IPS DF 6.9 (cell line): ENCODE measurements at regions not wholly inside any gene's neighbourhood (a gene's known extent, or its start where the extent isn't known, plus 50 kb on each side); places are given as distances from the start of the nearest gene placed in this dataset.
"Not testable (repeated sequence)": the region's sequence is repeated elsewhere in the genome, so short reads cannot be mapped to it uniquely, and the experiment has no call there.

Source experiments
- DNase-seq: peaks from one replicate; pipeline ENCODE4 v3.0.0-alpha.2; 2013; ENCODE audit warnings: low read depth, low spot score
- H3K27ac ChIP-seq: one replicate; pipeline ENCODE4 v1.5.1; 2013; ENCODE audit warnings: low read length, control low read depth
- H3K27me3 ChIP-seq: 2 replicates; pipeline ENCODE4 v1.6.1; 2013; ENCODE audit warnings: mild to moderate bottlenecking, low read length; ENCODE audit not compliant: control insufficient read depth, insufficient read depth
- H3K36me3 ChIP-seq: 2 replicates; pipeline ENCODE4 v1.6.1; 2013; ENCODE audit warnings: low read length; ENCODE audit not compliant: control insufficient read depth, insufficient read depth
- H3K4me1 ChIP-seq: 2 replicates; pipeline ENCODE4 v1.6.1; 2013; ENCODE audit warnings: low read length; ENCODE audit not compliant: control insufficient read depth, insufficient read depth
- H3K4me3 ChIP-seq: 2 replicates; pipeline ENCODE4 v1.5.1; 2013; ENCODE audit warnings: mild to moderate bottlenecking, low read length
- H3K9me3 ChIP-seq: 2 replicates; pipeline ENCODE4 v1.6.1; 2013; ENCODE audit warnings: low read length, inconsistent platforms; ENCODE audit not compliant: control insufficient read depth, insufficient read depth
- WGBS: extraction: QIAGEN DNeasy Blood & Tissue Kit; methylation state at CpG from one replicate; pipeline ENCODE4 v1.1.7; 2013; ENCODE audit warnings: mixed read lengths, missing lambda C conversion rate; ENCODE audit not compliant: insufficient read length, insufficient coverage; 5-methylcytosine and 5-hydroxymethylcytosine counted together

DNA sequence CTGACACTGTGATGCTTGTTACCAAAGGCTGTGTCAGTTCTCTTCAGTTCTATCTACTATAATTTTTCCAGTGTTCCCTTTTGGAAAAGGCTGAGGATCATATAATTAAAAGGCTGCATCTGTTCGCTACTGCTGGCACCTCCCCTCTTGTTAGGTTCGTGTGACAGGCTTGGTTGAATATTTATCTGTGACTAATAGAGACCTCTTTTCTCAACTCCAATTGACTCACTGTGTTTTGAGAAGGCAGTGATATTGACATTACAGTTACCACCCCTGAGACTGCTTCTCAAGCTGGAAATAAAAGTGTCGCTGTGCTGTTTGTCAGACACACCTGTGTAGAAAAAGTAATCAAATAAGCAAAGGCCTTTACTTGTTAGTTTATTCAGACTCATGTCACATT lies 205.5 kb upstream of the KCNH7 start:
- no peak for DNase-seq
- no peaks in the 10 kb centered on the region for H3K9me3 ChIP-seq
- no peaks in the 10 kb centered on the region for H3K36me3 ChIP-seq
- H3K27me3 ChIP-seq, result no peaks in the 10 kb centered on the region
- H3K27ac ChIP-seq, result no peak overlapping the region
- H3K4me1 ChIP-seq, result no peaks in the 10 kb centered on the region; the same call in 1 of the 2 replicates
- H3K4me3 ChIP-seq, result no peak overlapping the region
- no CpG with 5 or more reads among the region's 3 CpGs for WGBS

DNA sequence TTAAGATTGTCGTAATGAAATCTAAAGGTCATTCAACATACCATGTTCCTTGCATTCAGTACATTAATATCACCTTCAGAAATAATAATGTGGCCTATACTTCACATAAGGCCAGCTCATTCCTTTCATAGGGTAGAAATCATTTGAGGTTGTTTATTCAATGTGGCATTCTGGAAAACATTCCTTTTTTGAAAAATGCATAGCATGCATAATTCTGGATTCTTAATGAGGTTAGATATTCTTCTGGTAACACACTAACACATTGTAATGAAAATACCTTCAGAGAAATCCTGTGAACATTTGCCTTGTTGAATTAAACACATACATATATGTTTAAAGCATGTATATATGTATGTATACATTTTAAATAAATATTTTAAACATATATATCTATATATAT lies 204.6 kb upstream of the KCNH7 start:
- Histone ChIP-seq H3K4me1 (no peaks in the 10 kb centered on the region; the same call in 1 of the 2 replicates), H3K27me3 (no peaks in the 10 kb centered on the region), H3K27ac (no peak overlapping the region), H3K36me3 (no peaks in the 10 kb centered on the region), H3K9me3 (no peaks in the 10 kb centered on the region), H3K4me3 (no peak overlapping the region)
- no peak for DNase-seq
- no CpG with 5 or more reads among the region's 1 CpG for WGBS

DNA sequence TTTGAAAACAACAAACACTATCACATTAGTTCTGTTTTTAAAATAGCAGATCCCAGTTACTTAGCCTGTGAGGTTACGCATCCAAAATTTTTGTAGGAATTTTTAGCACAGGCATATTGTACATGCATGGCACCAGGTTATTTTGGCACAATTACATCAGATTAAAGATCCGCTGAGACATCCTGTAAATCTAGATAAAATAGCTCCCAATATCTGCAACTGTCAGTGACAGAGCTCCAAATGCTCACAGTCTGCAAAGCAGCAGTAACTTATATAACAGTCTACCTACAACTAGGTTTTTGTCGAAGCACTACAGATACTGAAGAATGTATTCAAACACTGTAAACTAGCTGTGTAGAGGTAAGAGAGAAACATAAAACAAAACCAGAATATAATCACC lies 200.7 kb upstream of the KCNH7 start:
- no peaks in the 10 kb centered on the region; the same call in 1 of the 2 replicates for H3K4me1 ChIP-seq
- no peak overlapping the region for H3K27ac ChIP-seq
- H3K4me3 ChIP-seq, result no peak overlapping the region
- WGBS, result no CpG with 5 or more reads among the region's 3 CpGs
- no peaks in the 10 kb centered on the region for H3K9me3 ChIP-seq
- no peak for DNase-seq
- no peaks in the 10 kb centered on the region for H3K36me3 ChIP-seq
- H3K27me3 ChIP-seq, result no peaks in the 10 kb centered on the region

DNA sequence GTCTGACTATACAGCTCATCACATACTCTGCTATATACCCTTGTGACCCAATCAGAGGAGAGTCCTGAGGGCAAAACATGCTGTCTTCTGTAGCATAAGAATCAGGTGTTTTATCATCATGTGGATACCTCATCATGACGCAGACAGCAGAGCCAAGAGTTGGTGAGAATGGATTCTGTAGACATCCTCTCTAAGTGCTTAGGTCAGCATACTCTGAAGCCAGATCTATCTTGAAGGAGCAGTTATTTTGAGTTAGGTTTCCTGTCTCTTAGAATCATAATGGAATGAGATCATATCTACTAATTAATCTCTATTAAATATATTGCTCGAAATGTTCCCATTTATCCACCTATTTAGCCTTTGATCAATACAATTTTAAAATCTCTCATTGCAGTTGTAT lies 190.2 kb upstream of the KCNH7 start:
- no peak for DNase-seq
- no peak overlapping the region for H3K4me3 ChIP-seq
- no CpG with 5 or more reads among the region's 2 CpGs for WGBS

DNA sequence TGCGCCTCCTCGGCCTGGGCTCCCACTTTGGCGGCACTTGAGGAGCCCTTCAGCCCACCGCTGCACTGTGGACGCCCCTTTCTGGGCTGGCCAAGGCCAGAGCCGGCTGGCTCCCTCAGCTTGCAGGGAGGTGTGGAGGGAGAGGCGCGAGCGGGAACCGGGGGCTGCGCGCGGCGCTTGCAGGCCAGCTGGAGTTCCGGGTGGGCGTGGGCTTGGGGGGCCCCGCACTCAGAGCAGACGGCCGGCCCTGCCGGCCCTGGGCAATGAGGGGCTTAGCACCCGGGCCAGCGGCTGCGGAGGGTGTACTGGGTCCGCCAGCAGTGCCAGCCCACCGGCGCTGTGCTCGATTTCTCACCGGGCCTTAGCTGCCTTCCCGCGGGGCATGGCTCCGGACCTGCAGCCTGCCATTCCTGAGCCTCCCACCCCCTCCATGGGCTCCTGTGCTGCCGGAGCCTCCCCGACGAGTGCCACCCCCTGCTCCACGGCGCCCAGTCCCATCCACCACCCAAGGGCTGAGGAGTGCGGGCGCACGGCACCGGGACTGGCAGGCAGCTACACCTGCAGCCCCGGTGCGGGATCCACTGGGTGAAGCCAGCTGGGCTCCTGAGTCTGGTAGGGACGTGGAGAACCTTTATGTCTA lies 187.7 kb upstream of the KCNH7 start:
- not testable (repeated sequence) for H3K9me3 ChIP-seq, H3K27me3 ChIP-seq, DNase-seq, H3K4me1 ChIP-seq, H3K27ac ChIP-seq, H3K36me3 ChIP-seq, H3K4me3 ChIP-seq
- no CpG with 5 or more reads among the region's 43 CpGs for WGBS

More for the DNA sequence above, 190.2 kb upstream of the KCNH7 start:
- Histone ChIP-seq H3K4me1 (no peaks in the 10 kb centered on the region), H3K27me3 (no peaks in the 10 kb centered on the region), H3K36me3 (no peaks in the 10 kb centered on the region), H3K27ac (no peak overlapping the region), H3K9me3 (no peaks in the 10 kb centered on the region)

DNA sequence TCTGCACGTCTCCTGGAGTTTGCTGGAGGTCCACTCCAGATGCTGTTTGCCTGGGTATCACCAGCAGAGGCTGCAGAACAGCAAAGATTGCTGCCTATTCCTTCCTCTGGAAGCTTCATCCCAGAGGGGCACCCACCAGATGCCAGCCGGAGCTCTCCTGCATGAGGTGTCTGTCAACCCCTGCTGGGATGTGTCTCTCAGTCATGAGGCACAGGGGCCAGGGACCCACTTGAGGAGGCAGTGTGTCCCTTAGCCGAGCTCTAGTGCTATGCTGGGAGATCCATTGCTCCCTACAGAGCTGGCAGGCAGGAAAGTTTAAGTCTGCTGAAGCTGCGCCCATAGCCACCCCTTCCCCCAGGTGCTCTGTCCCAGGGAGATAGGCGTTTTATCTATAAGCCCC lies 178.3 kb upstream of the KCNH7 start:
- H3K27ac ChIP-seq, H3K9me3 ChIP-seq, H3K4me1 ChIP-seq, DNase-seq, H3K27me3 ChIP-seq, H3K4me3 ChIP-seq, H3K36me3 ChIP-seq: not testable (repeated sequence)
- WGBS, result no CpG with 5 or more reads among the region's 5 CpGs

DNA sequence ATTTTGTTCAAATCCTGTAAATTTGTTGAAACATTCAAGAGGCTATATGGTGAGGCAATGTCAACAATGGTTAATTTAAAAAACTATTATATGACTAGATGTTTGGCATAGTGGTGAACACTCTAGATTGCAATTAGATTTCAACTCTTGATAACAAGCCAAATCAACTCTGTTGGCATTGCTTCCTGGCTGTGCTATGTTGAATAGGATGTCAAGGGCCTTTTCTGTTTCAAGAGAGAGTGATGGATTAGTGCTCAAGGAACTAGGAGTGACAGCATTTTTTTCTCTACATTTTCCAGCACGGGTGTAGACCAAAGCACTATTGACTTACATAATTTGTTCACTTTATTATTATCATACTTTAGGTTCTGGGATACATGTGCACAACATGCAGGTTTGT lies 172.4 kb upstream of the KCNH7 start:
- no peak for DNase-seq
- no peak overlapping the region for H3K27ac ChIP-seq

DNA sequence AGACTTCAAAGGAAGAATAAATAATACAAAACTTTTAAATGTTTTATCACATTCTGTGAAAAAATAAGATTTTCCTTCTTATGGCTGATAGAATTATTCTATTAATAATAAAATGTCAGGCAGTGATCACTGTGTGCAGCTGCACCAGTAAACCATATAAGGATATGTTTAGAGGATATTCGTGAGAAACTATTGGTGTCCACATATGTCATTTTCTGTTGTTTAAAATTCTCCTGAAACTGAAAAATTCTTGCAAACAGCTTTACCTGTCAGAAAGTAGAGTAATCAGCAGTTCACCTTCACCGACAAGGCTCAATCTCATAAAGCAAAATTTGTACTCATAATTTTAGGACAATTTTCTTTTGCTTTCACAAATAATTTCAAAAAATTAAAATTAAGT lies 170.1 kb upstream of the KCNH7 start:
- no peaks in the 10 kb centered on the region for H3K36me3 ChIP-seq
- no peaks in the 10 kb centered on the region for H3K4me1 ChIP-seq
- no peak overlapping the region for H3K27ac ChIP-seq
- no CpG with 5 or more reads among the region's 2 CpGs for WGBS
- no peak for DNase-seq
- no peaks in the 10 kb centered on the region for H3K9me3 ChIP-seq
- no peaks in the 10 kb centered on the region for H3K27me3 ChIP-seq
- H3K4me3 ChIP-seq, result no peak overlapping the region

More for the DNA sequence above, 172.4 kb upstream of the KCNH7 start:
- no peaks in the 10 kb centered on the region for H3K9me3 ChIP-seq
- WGBS, result no CpG with 5 or more reads among the region's 1 CpG
- H3K36me3 ChIP-seq, result no peaks in the 10 kb centered on the region
- H3K4me1 ChIP-seq, result no peaks in the 10 kb centered on the region
- no peaks in the 10 kb centered on the region for H3K27me3 ChIP-seq
- no peak overlapping the region for H3K4me3 ChIP-seq

DNA sequence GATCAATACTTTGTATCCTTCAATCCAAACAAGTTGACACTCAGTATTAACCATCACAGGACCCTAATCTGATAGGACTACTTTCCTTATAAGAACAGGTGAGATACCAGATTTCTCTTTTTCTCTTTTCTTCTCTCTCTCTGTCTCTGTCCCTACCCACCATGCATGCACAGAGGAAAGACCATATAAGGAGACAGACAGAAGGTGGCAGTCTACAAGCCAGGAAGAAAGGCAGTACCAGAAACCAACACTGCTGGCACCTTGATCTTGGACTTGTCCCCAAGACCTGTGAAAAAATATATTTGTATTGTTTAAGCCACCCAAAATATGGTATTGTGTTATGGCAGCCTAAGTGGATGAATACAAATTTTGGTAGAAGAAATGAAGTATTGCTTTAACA lies 156.2 kb upstream of the KCNH7 start:
- Histone ChIP-seq H3K27ac (no peak overlapping the region), H3K4me1 (no peaks in the 10 kb centered on the region), H3K27me3 (no peaks in the 10 kb centered on the region), H3K9me3 (no peaks in the 10 kb centered on the region), H3K36me3 (no peaks in the 10 kb centered on the region), H3K4me3 (no peak overlapping the region)
- no peak for DNase-seq

DNA sequence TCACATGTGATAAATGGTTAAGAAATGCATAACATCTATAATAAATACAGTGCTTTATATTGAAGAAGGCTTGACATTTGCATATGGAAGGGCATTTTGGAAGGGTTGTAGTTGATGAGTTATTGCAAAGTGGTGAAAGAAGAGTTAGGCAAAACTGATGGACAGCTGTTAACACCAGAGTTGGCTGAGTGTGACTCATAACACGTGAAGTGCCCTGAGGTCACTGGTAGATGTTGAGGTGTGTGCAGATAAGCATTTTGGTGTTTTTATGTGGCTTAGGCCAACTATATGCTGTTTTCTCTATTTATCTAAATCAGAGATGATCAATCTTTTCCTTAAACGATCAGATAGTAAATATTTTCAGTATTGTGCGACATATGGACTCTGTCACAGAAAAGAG lies 154.3 kb upstream of the KCNH7 start:
- H3K27me3 ChIP-seq, result no peaks in the 10 kb centered on the region
- DNase-seq, result no peak
- no peaks in the 10 kb centered on the region for H3K36me3 ChIP-seq
- WGBS, result no CpG with 5 or more reads among the region's 3 CpGs
- no peak overlapping the region for H3K4me3 ChIP-seq
- H3K4me1 ChIP-seq, result no peaks in the 10 kb centered on the region
- H3K27ac ChIP-seq, result no peak overlapping the region
- no peaks in the 10 kb centered on the region for H3K9me3 ChIP-seq

DNA sequence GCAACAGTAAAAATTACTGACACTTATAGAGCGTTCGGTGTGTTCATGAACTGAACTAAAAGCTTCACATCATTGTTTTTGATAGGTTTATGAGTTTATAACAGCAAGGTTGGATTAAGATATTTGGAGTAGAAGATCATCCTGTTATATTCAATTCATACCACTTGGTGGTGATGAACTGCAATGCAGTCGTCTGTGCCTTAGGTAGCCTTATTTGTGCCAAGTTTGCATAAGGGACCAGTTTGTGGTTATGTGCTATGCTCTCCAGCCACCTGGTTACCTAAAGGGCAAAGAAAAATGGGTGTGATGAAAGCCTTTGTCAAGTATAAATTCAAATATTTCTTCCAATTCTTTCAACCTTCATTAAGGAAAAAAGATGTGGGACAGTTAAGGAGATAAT lies 150.9 kb upstream of the KCNH7 start:
- Histone ChIP-seq H3K27ac (no peak overlapping the region), H3K4me1 (no peaks in the 10 kb centered on the region), H3K36me3 (no peaks in the 10 kb centered on the region), H3K4me3 (no peak overlapping the region), H3K27me3 (no peaks in the 10 kb centered on the region), H3K9me3 (no peaks in the 10 kb centered on the region)
- DNase-seq, result no peak
- no CpG with 5 or more reads among the region's 3 CpGs for WGBS
